ENCODE measurements at regions not wholly inside any gene's neighbourhood (a gene's known extent, or its start where the extent isn't known, plus 50 kb on each side); places are given as distances from the start of the nearest gene placed in this dataset.

DNA sequence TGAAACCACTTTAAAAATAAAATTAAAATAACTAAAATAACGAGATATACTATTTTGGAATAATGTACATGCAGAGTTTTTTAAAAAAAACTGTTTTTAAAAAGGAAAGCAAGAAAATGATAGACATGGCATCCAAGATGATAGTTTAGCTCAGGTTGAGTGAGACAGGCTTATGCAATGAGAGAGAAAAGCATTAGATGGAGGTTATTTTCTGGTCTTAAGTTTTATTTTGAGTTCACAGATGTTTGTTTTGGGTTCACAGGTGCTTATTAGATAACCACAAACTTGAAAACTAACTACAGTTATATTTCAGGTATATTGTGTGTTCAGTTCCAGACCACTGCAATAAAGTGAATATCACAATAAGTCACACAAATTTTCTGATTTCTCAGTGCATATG, 413.6 kb upstream of the TMCO5A start:
- no peak for TF ChIP-seq GATA1 (IDR thresholded peaks at IDR 0.05; ENCODE audit: low read depth, low read length)
- TF ChIP-seq POLR2A (IDR thresholded peaks at IDR 0.05; ENCODE audit: low read length), result no peak
- DNase-seq, result no peak

DNA sequence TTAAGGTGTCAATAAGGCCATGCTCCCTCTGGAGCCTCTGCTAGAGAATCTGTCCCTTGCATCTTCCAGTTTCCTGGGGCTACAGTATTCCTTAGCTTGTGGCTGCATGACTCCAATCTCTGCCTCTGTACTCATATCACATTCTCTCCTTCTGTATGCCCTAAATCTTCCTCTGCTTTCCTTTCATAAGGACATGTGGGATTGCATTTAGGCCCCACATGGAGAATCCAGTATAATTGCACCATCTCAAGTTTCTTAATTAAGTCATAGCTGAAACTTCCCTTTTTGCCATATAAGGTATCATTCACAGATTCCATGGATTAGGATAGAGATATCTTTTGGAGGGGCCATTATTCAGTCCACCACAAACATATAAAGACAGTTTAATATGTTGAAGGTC, 409.8 kb upstream of the TMCO5A start:
- TF ChIP-seq POLR2A (IDR thresholded peaks at IDR 0.05; ENCODE audit: low read length) (no peak), GATA1 (IDR thresholded peaks at IDR 0.05; ENCODE audit: low read depth, low read length) (no peak)
- no peak for DNase-seq

DNA sequence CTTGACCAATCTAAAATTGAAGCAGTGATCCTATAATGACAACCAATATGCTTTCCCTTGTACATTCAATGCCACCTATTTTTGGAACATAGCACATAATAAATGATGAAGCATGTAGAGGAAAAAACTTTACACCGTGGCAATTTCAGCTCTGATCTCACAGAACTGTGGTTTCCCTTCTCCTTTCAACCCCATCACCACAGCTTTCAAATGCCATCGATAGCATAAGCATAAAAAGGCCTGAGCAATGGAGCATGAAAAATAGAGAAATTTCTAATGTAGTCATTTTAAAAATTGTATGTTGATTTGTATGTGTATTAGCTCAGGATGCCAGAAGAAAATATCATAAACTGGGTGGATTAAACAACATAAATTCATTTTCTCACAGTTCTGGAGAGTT, 406.0 kb upstream of the TMCO5A start:
- TF ChIP-seq POLR2A (IDR thresholded peaks at IDR 0.05; ENCODE audit: low read length) (no peak), GATA1 (IDR thresholded peaks at IDR 0.05; ENCODE audit: low read depth, low read length) (no peak)
- no peak for DNase-seq

DNA sequence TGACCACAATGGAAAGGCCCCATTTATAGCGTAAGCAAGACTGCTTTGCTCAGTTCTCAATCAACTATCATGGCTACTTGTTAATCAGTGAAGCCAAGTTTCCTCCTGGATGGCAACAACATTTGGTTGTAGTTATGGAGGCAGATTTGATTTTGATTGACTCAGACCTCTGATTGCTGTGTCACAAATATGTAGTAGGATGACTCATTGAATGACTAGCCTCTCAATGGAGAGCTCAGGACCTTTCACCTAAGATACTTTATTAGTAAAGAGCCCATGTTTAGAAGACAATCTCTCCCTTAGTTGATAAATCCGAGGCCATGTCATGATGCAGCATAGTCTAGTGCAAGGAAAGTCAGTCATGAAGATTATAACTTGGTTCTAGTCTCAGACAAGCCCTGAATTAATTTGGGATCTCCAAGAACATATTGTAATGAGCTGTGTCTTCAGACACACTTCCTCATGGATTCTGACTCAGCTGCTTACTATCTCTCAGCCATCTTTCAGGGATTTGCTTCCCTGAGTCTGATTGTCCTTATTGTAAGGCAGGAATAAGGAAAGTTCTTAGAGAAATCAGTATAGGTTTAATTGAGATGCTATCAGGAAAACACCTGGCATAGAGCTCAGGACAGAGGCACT, 397.4 kb upstream of the TMCO5A start:
- no peak for DNase-seq
- TF ChIP-seq POLR2A (IDR thresholded peaks at IDR 0.05; ENCODE audit: low read length), result no peak
- no peak for TF ChIP-seq GATA1 (IDR thresholded peaks at IDR 0.05; ENCODE audit: low read depth, low read length)

DNA sequence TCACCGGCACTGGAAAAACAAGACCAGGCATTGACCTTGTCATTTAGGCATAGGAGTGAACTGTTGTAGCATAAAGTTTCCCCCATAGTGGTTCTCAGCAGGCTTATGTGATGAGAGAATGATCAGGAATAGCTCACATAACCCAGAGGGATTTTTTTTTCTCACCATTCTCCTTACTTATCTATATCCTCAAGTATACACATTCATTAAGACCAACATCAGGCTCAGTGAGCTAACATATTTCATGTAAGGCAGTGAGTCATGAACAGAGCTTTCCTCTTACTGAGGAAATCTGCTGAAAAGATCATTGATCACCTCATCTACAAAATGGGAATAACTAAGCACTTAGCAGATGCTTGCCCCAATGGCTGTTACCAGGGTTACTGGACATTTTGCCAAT, 396.6 kb upstream of the TMCO5A start:
- no peak for TF ChIP-seq POLR2A (IDR thresholded peaks at IDR 0.05; ENCODE audit: low read length)
- TF ChIP-seq GATA1 (IDR thresholded peaks at IDR 0.05; ENCODE audit: low read depth, low read length), result no peak
- no peak for DNase-seq

DNA sequence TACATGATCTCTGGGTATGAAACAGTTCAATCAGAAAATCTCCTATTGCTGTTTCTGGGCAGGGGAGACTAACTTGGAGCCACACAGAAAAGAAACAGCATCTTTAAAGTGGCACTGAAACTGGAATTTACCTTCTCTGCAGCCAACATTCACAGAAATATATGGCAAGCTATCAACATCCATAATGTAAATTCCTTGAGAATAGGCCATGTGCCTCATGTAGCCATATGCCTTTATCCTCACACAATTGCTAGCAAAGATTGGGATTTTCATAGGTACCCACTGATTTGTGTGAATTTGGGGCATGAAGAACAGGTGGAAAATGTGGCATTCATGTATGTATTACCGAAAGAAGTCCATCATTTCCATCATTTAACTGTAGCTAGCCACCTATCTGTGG, 386.3 kb upstream of the TMCO5A start:
- no peak for DNase-seq

DNA sequence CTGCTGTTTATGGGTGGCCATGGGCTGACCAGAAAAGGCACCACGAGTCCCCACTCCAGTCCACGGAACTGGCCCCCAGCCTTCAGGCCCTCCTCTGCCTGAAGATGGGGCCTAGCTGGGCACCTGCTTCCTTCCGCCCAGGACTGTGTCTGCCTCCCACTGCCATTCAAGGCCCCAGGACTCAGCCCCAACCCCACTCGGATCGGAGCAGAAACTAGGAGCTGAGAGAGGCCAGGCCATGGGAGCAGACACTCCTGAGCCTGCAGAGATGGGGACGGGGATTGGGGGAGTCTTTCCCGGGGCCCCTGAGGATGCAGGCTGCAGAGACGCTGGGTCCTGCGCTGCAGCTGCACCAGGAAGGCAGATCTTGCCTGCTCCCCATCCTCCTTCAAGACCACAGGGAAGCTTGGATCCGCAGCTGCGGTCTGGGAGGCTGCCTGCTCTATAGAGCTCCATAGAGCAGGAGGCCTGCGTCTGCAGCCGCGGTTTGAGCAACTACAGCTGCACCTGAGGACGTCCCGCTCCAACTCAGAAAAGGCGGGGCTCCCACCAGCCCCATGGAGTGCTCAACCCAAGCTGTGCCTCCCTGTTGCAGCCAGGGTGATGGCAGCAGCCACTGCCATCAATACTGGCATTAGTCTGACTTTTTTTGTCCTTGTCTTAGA, 383.9 kb upstream of the TMCO5A start:
- no peak for TF ChIP-seq POLR2A (IDR thresholded peaks at IDR 0.05; ENCODE audit: low read length)
- TF ChIP-seq GATA1 (IDR thresholded peaks at IDR 0.05; ENCODE audit: low read depth, low read length), result no peak
- no peak for DNase-seq

More for the DNA sequence above, 386.3 kb upstream of the TMCO5A start:
- TF ChIP-seq POLR2A (IDR thresholded peaks at IDR 0.05; ENCODE audit: low read length) (no peak), GATA1 (IDR thresholded peaks at IDR 0.05; ENCODE audit: low read depth, low read length) (no peak)

DNA sequence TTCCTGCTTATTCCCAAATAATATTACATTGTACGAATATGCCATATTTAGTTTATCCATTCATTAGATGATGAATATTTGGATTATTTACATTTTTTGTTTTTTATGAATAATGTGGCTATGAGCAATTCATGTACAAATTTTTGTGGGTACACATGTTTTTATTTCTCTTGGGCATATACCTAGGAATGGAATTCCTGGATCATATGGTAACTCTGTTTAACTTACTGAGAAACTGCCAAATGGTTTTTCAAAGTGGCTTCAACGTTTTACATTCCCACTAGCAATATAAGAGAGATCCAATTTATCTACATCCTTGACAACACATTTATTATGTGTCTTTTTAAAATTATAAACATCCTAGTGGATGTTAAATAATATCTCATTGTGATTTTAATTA, 362.0 kb upstream of the TMCO5A start:
- DNase-seq, result no peak
- no peak for TF ChIP-seq POLR2A (IDR thresholded peaks at IDR 0.05; ENCODE audit: low read length)
- TF ChIP-seq GATA1 (IDR thresholded peaks at IDR 0.05; ENCODE audit: low read depth, low read length), result no peak

DNA sequence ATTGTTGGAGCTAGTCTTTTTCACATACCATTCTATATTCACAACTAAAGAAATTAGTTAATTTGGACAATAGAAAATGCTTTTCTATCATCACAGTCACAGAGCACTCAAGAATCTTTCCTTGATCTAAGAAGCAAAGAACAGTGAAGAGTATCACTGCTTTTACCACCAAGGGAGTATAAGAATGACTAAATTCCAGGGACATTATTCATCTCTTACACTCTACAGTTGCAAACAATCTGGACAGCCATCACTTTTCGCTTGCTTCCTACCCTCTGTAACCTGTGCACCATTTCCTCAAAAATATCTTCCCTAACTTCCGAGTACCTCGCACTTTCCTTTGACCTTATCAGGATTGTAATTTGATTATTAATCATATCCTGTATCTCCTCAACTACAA, 359.5 kb upstream of the TMCO5A start:
- no peak for TF ChIP-seq GATA1 (IDR thresholded peaks at IDR 0.05; ENCODE audit: low read depth, low read length)
- no peak for TF ChIP-seq POLR2A (IDR thresholded peaks at IDR 0.05; ENCODE audit: low read length)
- no peak for DNase-seq

DNA sequence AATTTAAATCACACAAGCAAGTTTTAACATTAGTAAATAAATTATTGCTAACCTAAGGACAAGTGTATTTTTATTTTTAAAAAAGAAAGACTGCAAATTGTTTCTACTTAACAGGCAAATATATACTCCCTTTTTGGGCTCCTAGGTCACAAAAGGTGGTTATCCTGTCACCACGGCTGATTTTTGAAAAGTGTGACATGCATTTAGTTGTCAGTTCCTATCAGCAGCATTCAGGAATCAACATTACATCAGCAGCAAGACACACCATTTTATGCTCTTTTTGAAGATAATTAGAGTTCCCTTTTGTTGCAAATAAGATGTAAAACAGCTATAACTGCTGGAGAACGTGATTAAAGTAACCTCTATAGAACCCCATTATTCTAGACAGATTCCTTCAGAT, 357.5 kb upstream of the TMCO5A start:
- DNase-seq, result no peak
- TF ChIP-seq POLR2A (IDR thresholded peaks at IDR 0.05; ENCODE audit: low read length) (no peak), GATA1 (IDR thresholded peaks at IDR 0.05; ENCODE audit: low read depth, low read length) (no peak)

DNA sequence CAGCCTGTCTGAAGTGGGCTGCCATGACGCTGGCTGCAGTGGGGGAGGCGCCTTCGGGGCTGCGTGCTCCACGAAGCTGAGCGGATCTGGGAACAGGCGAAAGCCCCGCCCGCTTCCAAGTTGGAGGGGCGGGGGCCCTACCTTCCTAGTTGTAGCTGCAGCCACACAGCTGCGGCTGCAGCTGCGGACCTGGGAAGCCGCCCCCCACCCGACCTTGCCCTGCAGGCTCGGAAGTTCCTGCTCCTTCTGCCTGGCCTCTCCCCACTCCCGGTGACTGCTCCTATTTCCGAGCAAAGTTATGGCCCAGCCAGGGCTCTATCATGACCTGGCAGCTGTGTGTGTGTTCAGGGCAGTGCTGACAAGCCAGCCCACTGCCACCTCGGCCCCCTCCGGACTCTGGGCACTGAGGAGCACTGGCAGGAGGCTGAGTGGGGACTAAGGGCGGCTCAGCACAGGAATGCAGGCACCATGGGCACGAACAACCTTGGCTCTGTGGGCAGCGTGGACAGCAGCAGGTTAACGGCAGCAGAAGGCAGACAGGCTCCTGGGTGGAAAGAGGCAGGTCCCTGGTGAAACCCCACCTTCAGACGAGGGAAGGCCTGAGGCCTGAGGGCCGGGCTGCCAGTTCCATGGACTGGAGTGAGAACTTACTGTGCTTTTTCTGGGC, 352.4 kb upstream of the TMCO5A start:
- DNase-seq, result no peak
- TF ChIP-seq POLR2A (IDR thresholded peaks at IDR 0.05; ENCODE audit: low read length), result no peak

DNA sequence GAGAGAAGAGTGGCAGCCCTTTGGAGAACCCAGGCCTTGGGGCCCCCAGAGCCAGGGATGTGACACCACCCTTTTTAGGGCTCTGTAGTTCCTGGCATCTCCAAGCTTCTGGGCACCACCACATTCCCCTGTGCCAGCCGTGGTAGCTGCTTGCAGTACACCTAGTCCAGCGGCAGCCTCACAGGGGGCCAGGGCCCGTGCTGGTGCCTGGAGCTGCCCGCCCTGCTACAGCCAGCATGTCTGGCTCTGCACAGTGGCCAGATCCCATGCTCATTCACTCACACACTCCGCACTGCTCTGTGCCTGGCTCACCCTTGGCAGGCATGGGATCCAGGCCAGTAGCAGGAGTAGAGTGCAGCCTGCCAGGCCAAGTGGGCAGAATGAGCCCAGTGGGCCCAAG, 351.6 kb upstream of the TMCO5A start:
- no peak for TF ChIP-seq GATA1 (IDR thresholded peaks at IDR 0.05; ENCODE audit: low read depth, low read length)
- no peak for TF ChIP-seq POLR2A (IDR thresholded peaks at IDR 0.05; ENCODE audit: low read length)
- DNase-seq, result no peak

DNA sequence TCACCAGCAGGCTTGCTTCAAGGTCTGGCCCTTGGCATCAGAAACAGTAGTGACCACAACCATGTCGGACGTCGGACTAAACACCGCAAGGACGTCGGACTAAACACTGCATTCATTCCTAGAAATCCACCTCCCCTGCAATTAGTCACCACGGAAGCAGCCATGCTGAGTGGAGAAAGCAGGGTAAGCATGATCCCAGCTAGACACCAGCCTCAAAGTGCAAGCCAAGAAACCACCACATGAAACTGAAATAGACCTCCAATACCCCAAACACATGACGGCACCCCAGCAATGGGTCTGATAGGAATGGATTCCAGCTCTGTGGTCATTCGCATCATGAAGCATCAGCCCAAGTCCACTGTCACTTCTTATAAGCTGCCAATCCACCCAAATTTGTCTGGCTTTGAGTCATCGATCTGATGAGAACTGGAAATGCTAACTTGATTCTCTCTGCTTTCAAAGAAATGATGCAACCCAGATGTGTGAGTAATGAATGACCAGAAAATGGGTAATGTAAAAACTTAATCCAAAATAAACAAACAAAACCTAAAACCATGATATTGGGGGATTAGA, 348.3 kb upstream of the TMCO5A start:
- no peak for DNase-seq
- TF ChIP-seq GATA1 (IDR thresholded peaks at IDR 0.05; ENCODE audit: low read depth, low read length) (no peak), POLR2A (IDR thresholded peaks at IDR 0.05; ENCODE audit: low read length) (no peak)

DNA sequence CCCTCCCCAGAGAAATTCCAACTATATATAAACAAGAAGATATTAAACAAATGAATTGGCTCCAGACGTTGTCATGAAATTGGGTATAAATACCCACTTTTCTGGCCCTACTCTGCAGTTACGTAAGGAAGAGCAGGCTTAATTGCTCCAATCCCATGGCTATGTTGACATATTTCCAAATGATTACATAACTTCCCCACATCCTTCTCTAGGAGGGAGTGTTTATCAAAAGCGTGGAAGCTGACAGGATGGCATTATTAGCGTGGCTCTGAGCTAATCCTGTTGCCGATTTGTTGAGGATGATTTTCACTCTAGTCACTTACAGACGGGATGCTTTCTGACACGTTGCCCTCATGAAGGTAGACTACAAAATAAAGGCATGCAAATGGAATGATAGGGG, 347.5 kb upstream of the TMCO5A start:
- TF ChIP-seq POLR2A (IDR thresholded peaks at IDR 0.05; ENCODE audit: low read length), result no peak
- TF ChIP-seq GATA1 (IDR thresholded peaks at IDR 0.05; ENCODE audit: low read depth, low read length), result no peak
- DNase-seq, result no peak

DNA sequence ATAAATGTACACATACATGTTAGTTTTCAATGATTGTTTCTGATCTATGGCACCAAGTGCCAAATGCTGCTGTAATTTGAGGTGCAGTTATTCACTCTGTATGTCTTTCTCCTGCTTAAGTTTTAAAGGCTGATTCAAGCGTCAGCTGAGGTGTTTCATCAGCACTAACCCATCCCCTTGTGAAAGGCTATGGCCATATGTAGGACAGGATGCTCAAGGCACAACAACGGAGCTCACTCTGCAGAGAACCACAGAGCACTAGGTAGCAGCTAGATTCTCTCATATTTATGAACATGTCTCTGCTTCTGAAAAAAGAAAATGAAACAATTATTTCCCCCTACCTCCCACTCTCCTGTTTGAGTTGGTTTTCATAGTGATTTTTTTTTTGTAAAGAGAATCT, 340.0 kb upstream of the TMCO5A start:
- TF ChIP-seq GATA1 (IDR thresholded peaks at IDR 0.05; ENCODE audit: low read depth, low read length) (no peak), POLR2A (IDR thresholded peaks at IDR 0.05; ENCODE audit: low read length) (no peak)
- DNase-seq, result no peak
